HG03342 (cell line): ENCODE measurements at regions not wholly inside any gene's neighbourhood (a gene's known extent, or its start where the extent isn't known, plus 50 kb on each side); places are given as distances from the start of the nearest gene placed in this dataset.

Source experiments
- ATAC-seq: cut with Tn5 transposase; IDR thresholded peaks from one replicate; pipeline ENCODE4 v1.9.1; 2021; ENCODE audit warnings: mild to moderate bottlenecking, moderate library complexity; ENCODE audit not compliant: unreplicated experiment

DNA sequence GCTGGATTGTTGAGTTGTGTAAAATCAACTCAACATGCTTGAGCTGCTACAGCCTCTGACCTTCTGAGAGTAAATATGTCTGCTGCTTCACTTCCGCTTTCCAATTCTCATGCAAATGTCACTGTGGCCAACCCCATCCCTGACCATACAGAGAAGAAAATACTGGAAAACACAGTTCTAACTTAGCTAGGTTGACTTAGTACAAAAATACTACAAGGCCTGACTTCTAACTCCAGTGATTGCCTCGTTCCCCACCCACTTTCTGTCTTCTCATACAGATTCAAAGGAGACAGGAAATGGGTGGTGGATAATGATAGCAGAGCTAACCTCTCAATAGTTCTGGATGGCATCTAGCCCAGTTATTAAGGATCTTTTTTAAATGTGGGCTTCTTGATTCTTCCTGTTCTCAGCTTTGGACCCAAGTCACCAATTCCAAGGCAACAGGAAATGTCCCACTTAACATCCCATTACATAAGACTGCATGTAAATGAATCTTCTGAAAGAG lies 226.6 kb upstream of the SLC24A2 start:
- ATAC-seq, result peak; percentile 79

DNA sequence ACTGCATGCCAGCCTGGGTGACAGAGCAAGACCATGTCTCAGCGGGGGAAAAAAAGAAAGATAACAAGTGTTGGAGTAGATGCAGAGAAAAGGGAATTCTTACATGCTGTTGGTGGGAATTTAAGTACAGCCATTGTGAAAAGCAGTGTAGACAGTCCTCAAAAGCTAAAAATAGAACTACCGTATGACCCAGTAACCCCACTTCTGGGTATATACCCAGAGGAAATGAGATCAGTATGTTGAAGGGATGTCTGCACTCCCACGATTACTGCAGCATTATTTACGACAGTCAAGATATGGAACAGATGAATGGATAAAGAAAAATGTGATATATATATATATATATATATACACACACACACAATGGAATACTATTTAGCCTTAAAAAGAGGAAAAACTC lies 225.3 kb upstream of the SLC24A2 start:
- no peak for ATAC-seq

- no peak for ATAC-seq
These were observed 223.4 kb upstream of the SLC24A2 start for GRCh38 chr9:20012232-20012631.

DNA sequence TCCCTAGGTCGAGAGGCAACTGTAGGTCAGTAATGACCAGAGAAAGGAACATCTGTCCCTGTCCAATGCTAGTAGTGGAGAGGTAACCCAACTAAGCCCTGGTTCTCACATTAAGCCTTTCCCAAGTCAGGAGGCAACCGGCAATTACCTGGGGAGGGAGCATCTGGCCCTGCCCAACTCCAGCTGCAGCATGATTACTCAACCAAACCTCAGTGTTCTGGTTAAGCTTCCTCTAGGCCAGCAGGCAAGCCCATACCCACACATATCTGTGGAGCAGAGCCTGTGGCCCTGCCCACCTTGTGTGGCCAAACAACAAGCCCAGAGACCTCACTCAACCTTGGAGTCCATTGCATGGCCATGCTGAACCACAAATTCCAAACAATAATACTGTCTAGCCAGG lies 220.8 kb upstream of the SLC24A2 start:
- no peak for ATAC-seq

DNA sequence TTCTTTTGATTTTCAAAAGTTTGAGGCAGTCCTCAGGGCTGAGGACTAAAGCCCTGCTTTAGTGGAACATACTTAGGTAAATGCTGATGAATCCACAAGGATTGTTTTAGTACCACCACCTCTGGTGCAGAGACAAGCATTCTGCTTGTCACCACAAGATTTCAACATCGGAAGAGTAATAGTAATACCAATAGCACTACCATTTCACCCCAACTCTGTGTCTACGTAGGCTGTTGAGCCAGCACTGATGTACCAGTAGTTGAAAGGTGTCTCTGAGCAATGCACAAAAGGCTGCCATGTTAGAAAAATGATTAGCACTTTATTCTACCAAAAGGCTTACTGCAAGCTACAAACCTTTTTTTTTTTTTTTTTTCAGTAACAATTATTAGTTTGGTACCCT lies 213.2 kb upstream of the SLC24A2 start:
- ATAC-seq, result no peak

- ATAC-seq, result no peak
These were observed 212.2 kb upstream of the SLC24A2 start for GRCh38 chr9:20001058-20001457.

DNA sequence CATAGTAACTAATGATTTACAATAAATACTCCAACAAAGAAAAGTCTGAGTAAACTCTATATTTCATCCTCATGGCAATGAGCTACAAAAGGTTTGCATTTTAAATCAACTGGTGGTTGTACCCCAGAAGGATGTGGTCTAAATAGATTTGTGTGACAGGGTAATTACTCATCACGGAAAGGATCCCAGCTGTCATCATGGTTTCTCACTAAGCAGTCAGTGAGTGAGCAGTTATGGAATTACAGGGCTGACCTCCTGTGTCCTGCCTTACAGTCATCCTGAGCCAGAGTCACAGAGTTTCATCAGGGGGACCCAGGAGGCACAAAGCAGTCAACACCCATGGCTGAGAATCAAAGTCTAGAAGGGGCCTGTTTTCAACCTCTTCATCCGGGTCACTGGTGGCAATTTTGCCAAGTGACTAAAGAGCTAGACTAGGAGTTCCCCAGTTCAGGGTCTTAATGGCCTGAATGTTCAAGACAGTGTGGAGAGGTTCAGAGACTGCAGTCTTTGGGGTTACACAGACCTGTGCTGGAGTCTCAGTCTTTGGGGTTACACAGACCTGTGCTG lies 210.7 kb upstream of the SLC24A2 start:
- peak; percentile 87 for ATAC-seq

- peak; percentile 28 for ATAC-seq
These were observed 210.1 kb upstream of the SLC24A2 start for GRCh38 chr9:19998823-19999455.

- no peak for ATAC-seq
These were observed 209.3 kb upstream of the SLC24A2 start for GRCh38 chr9:19998153-19998552.

GRCh38 chr9:19995619-19996018 lies 206.8 kb upstream of the SLC24A2 start:
- ATAC-seq, result no peak

DNA sequence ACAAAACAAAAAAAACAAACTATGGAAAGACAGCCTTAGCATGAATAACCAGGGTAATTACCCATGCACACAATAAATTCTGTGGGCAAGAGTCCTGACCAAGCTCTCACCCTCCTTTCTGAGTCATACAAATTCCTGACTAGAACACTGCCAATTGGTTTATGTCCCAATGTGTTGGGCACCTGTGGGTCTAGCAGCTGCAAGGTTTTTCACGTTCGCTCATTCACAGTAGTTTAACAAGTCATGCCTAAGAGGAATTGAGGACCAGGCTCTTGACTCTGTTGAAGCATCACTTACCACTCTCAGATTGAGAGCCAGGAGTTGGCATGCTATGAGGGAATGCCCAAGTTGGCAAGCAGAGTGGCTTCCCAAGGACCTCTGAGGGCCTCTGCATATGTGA lies 205.5 kb upstream of the SLC24A2 start:
- no peak for ATAC-seq

DNA sequence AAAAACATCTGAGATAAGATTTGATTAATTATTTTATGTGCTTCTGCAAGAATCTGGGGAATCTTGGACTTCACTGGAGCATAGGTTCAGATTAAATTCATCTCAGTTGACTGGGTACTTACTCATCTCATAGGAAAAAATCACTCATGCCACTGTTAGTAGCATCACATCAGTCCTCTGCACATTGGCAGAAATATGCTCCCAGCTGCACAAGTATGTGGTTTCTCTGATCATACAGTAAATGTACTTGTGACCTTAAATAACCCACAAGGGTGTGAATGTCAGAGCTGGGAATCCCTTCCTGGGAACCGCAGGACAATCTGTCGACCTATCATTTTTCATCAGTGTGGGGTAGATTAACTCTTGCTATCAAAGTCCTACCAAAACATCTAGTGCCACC lies 203.7 kb upstream of the SLC24A2 start:
- ATAC-seq, result no peak

DNA sequence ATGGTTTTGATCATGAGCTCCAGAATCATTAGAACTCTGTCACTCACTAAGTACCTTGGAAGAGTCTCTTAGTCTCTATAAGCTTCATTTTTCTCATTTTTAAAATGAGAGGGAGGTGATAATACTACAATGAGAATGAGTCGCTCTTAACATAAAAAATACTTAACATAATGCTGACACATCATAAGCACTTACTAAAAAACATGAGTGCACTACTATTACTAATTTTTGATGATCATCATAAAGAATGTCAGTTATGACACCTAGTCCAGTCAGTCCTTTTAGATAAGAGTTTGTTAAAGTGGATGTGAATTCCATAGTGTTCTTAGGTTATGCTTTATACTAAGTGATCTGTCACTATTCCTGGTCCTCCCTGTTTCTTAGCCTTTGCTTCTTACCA lies 200.4 kb upstream of the SLC24A2 start:
- no peak for ATAC-seq

- ATAC-seq, result no peak
These were observed 199.4 kb upstream of the SLC24A2 start for GRCh38 chr9:19988281-19988680.

DNA sequence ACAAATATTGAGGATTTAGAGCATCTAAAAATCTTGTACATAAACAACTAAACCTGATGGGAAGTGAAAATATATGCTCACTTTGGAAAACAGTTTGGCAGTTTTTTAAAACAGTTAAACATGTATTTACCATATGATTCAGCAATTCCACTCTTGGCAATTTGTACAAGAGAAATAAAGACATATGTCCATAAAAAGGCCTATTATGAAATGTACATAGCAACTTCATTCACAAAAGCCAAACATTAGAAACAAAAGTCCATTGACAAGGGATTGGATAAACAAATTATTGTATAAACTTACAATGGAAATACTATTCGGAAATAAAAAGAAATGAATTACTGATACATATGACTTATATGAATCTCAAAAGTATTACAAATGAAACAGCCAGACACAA lies 196.2 kb upstream of the SLC24A2 start:
- ATAC-seq, result no peak

GRCh38 chr9:19976226-19976625 lies 187.4 kb upstream of the SLC24A2 start:
- ATAC-seq, result peak; percentile 53

GRCh38 chr9:19975499-19975898 lies 186.7 kb upstream of the SLC24A2 start:
- ATAC-seq, result no peak

DNA sequence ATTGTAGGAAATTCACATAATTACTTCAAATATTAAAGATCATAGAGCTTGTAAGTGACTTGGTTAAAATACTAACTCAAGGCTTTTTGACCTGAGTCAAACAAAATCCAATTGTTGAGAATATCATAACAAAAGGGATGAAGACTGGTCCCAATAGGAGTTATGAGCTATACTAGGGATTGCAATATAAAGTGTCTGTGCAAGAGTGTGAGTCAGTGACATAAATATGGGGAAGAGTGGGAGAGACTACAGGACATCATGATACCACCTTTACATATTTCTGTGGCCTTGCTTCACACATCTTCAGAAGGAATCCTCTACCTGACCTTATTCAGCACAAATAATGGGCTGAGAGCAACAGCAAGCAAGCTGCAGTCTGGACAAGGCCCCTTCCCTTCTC lies 180.9 kb upstream of the SLC24A2 start:
- ATAC-seq, result no peak

DNA sequence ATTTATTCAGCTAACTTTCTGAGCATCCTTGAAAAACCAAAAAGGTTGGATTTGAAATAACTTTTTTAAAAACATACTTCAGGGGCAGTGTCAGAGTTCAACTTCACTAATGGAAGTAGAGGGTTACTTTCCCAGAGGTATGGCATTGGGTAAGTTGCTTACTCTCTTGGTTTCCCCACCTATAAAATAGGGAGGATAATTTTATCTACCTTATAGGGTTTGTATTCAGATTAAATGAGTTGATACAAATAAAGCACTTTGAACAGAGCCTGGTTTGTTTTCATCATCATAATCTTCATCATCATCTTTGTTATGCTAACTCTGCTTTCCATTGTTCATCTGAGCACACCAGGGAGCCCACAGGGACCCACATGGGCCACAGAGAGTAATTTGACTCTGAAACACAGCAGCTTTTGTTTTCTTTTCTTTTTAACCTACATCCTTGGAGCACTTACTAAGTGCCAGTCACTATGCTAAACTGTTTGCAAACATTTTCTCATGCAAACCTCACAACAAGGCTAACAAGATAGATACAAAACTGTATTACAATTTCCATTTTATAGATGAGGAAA lies 179.1 kb upstream of the SLC24A2 start:
- ATAC-seq, result no peak

DNA sequence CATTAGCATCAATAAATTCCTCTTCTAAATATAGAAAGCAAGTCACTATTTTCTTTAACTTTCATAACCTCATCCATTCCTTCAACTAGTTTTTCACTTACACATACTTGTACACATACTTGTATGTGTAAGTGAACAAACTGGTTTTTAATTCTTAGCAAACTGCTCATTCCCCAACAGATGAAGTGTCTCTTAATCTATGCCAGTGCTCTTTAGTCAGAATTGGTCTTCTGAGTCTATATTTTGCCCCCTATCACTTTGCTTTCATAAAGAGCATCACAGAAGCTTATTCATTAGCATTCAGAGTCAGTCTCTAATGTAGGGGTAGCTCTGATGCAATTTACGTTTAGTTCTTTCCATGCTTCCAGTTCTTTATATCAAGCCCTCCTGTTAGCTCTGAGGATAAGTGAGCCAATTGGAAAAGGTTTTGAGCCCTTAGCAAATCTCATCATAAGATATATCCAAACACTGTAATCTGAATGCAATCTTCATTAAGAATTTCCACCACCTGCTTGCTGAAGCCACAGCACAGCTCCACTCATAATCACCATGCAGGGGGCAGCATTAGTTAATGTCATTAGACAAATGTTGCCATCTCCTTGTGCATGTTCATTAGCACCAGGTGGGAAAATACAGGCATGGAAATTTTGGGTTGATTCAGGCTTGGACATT lies 178.5 kb upstream of the SLC24A2 start:
- ATAC-seq, result no peak

GRCh38 chr9:19965336-19965735 lies 176.5 kb upstream of the SLC24A2 start:
- no peak for ATAC-seq

- ATAC-seq, result no peak
These were observed 159.2 kb upstream of the SLC24A2 start for GRCh38 chr9:19947996-19948395.
